ENCODE measurements at regions not wholly inside any gene's neighbourhood (a gene's known extent, or its start where the extent isn't known, plus 50 kb on each side); places are given as distances from the start of the nearest gene placed in this dataset.

DNA sequence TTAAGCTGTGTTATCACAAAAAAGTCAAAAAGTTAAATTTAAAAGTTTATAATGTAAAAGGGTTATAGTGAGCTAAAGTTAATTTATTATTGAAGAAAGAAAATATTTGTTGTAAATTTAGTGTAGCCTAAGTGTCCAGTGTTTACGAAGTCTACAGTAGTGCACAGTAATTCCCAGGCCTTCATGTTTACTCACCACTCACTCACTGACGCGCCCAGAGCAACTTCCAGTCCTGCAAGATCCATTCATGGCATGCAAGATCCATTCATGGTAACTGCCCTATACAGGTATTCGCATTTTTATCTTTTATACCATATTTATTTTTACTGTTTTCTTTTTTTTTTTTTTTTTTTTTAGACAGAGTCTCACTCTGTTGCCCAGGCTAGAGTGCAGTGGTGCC is 69.5 kb downstream of the TPRA1 start:
- Histone ChIP-seq H3K4me1 (no peaks in the 10 kb centered on the region), H3K36me3 (ENCODE audit: low read depth, missing control alignments) (no peaks in the 10 kb centered on the region), H3K27ac (no peak overlapping the region), H3K9me3 (no peaks in the 10 kb centered on the region), H3K4me3 (no peak overlapping the region), H3K27me3 (no peaks in the 10 kb centered on the region)
- 94% methylated on average over 4 of the region's 4 CpGs for WGBS, 2 donors
- DNase-seq: no peak
- intact Hi-C loops (cut with DNase I; ENCODE audit: low total_unique reads): no loop called here
- no peak for TF ChIP-seq POLR2A (IDR thresholded peaks at IDR 0.05)
- TF ChIP-seq, protein P1, sequence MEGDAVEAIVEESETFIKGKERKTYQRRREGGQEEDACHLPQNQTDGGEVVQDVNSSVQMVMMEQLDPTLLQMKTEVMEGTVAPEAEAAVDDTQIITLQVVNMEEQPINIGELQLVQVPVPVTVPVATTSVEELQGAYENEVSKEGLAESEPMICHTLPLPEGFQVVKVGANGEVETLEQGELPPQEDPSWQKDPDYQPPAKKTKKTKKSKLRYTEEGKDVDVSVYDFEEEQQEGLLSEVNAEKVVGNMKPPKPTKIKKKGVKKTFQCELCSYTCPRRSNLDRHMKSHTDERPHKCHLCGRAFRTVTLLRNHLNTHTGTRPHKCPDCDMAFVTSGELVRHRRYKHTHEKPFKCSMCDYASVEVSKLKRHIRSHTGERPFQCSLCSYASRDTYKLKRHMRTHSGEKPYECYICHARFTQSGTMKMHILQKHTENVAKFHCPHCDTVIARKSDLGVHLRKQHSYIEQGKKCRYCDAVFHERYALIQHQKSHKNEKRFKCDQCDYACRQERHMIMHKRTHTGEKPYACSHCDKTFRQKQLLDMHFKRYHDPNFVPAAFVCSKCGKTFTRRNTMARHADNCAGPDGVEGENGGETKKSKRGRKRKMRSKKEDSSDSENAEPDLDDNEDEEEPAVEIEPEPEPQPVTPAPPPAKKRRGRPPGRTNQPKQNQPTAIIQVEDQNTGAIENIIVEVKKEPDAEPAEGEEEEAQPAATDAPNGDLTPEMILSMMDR (IDR thresholded peaks at IDR 0.05): no peak

DNA sequence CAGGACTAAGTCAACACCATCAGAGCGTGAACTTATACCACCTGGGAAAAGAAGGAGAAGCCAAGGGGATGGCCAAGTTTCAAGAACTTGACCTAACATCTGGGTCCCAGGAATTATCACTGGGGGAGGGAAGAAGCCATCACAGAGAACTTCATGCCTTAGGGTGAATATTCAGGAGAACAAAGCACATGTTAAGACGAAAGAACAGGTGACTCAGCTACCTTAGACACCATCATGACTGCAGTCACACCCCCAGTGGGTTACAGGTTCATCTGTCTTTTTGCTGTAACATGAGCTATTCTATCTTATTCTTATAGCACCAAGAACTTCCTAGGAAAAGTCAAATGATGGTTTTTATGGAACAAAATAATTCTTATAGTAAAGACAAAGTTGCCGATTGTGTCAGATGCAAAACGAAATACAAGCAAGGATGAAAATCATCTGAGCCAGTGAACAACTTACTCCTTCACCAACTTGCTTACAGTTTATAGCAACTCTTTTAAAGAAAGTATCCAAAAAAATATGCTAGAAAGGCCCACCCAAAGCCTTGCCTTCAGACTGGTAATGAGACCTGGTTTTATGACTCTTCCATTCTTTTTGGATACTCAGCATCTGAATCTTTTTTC is 72.0 kb downstream of the TPRA1 start:
- Histone ChIP-seq H3K4me1 (no peaks in the 10 kb centered on the region), H3K27ac (no peak overlapping the region), H3K27me3 (no peaks in the 10 kb centered on the region), H3K9me3 (no peaks in the 10 kb centered on the region), H3K4me3 (no peak overlapping the region), H3K36me3 (ENCODE audit: low read depth, missing control alignments) (no peaks in the 10 kb centered on the region)
- WGBS, 2 donors: 85 to 90% methylated on average over 4 of the region's 4 CpGs
- no peak for TF ChIP-seq POLR2A (IDR thresholded peaks at IDR 0.05)
- TF ChIP-seq, protein P1 (IDR thresholded peaks at IDR 0.05): no peak
- no peak for DNase-seq
- intact Hi-C loops (cut with DNase I; ENCODE audit: low total_unique reads): no loop called here

DNA sequence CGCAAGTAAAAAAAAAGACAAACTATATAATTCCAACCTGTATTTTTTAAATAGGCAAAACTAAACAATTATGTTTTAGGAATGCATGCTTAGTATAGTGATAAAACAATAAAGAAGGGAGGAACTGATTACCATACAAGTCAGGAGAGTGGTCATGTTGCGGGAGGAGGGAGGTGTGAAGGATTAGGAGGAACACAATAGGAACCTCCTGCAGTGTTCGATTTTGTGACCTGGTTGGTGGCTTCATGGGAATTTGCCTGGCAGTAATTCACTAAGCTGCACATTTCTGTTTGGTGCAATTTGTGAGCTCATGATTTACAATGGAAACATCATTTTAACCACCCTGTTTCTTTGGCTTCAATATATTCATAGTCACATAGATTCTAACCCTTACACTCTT is 78.3 kb downstream of the TPRA1 start:
- no peaks in the 10 kb centered on the region for H3K4me1 ChIP-seq
- no peak overlapping the region for H3K4me3 ChIP-seq
- no peak for DNase-seq
- H3K9me3 ChIP-seq: no peaks in the 10 kb centered on the region
- no peaks in the 10 kb centered on the region for H3K27me3 ChIP-seq
- intact Hi-C loops (cut with DNase I; ENCODE audit: low total_unique reads): no loop called here
- TF ChIP-seq POLR2A (IDR thresholded peaks at IDR 0.05): no peak
- TF ChIP-seq, protein P1 (IDR thresholded peaks at IDR 0.05): no peak
- H3K36me3 ChIP-seq (ENCODE audit: low read depth, missing control alignments): no peaks in the 10 kb centered on the region
- 69 to 73% methylated on average over 3 of the region's 3 CpGs for WGBS, 2 donors
- no peak overlapping the region for H3K27ac ChIP-seq

DNA sequence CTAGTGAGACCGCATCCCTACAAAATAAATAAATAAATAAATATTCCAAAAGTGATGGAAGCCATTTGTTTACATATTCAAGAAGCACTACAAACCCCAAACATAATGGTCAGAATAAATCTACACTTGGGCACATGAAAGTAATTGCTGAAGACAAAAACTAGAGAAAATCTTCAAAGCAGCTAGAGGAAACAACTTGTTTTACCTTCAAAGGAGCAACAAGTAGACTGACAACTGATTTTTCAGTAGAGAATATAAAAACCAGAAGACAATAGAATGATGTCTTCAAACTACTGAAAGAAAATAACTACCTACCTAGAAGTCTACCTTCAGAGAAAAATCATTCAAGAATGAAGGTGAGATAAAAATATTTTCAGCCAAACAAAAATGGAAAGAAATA is 89.4 kb downstream of the TPRA1 start:
- TF ChIP-seq, protein P1 (IDR thresholded peaks at IDR 0.05): no peak
- TF ChIP-seq POLR2A (IDR thresholded peaks at IDR 0.05): no peak
- no peak for DNase-seq
- Histone ChIP-seq H3K27me3 (no peaks in the 10 kb centered on the region), H3K36me3 (ENCODE audit: low read depth, missing control alignments) (no peaks in the 10 kb centered on the region), H3K9me3 (no peaks in the 10 kb centered on the region), H3K4me1 (no peaks in the 10 kb centered on the region), H3K4me3 (no peak overlapping the region), H3K27ac (no peak overlapping the region)
- intact Hi-C loops (cut with DNase I; ENCODE audit: low total_unique reads): no loop called here
- WGBS, 2 donors: 93 to 96% methylated on average over 1 of the region's 1 CpG

DNA sequence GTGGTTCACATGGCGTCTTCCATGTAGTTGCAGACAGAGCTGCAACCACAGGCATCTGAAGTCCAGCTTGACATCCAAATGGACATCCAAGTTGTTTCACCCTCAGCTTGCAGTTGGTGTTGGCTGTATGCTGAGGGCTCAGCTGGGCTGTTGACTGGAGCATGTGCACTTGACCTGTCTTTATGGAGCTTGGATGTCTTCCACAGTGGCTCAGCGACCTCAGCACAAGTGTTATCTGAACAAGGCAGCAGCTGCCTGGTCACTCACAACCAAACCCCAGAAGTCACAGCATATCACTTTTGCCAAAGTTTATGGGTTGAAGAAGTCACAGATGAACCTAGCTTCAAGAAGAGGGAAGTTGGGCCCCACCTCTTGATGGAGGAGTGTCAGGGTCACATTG is 92.9 kb downstream of the TPRA1 start:
- 77% methylated on average over 2 of the region's 2 CpGs; no CpG with 5 or more reads in 1 of the 2 donors for WGBS, 2 donors
- intact Hi-C loops (cut with DNase I; ENCODE audit: low total_unique reads): no loop called here
- no peak overlapping the region for H3K4me3 ChIP-seq
- H3K9me3 ChIP-seq: no peaks in the 10 kb centered on the region
- DNase-seq: no peak
- TF ChIP-seq, protein P1 (IDR thresholded peaks at IDR 0.05): no peak
- H3K4me1 ChIP-seq: no peaks in the 10 kb centered on the region
- H3K27ac ChIP-seq: no peak overlapping the region
- no peaks in the 10 kb centered on the region for H3K36me3 ChIP-seq (ENCODE audit: low read depth, missing control alignments)
- H3K27me3 ChIP-seq: no peaks in the 10 kb centered on the region

Measured in testis (tissue), 2 donors.